ENCODE measurements at regions not wholly inside any gene's neighbourhood (a gene's known extent, or its start where the extent isn't known, plus 50 kb on each side); places are given as distances from the start of the nearest gene placed in this dataset.

GRCh38 chr5:112687306-112687705 lies 50.4 kb upstream of the APC start:
- intact Hi-C loops (cut with micrococcal nuclease) = no loop called here

More at GRCh38 chr5:112687306-112687705, 50.4 kb upstream of the APC start:
- no peaks in the 10 kb centered on the region for H4K20me1 ChIP-seq (replicated peaks; ENCODE audit: control insufficient read depth, insufficient read depth, low read length)
- ChIA-PET CTCF (ENCODE audit: low intra/inter-chr PET ratio) (no interaction called here), POLR2A (interaction anchor here (1.4 kb wide), 1 partner anchor 10 kb away, joined by 3 read pairs; no protein-coding TSS in a partner anchor)
- H3K4me1 ChIP-seq (replicated peaks in 1 of 2; ENCODE audit: control insufficient read depth in 2 of 2, insufficient read depth in 2 of 2, low read length in 2 of 2) = peaks cover 0 to 20% of the 10 kb centered on the region in 2 experiments; a peak in 3 of 5 replicates
- DNase-seq (ENCODE audit: extremely low read depth in 1 of 4, low spot score in 3 of 4) (no peak), ATAC-seq (no peak), FAIRE-seq (no peak)
- in situ Hi-C loops (cut with MboI) = loop anchor here (5.0 kb wide), 1 partner anchor 70 kb away; no protein-coding TSS in a partner anchor
- no peak overlapping the region for H3K4me2 ChIP-seq (ENCODE audit: insufficient read depth, low read length)
- 0 out of 2 replicates have a peak, but pooled peaks have one; percentile 14 for TF ChIP-seq PKNOX1 (IDR thresholded peaks at IDR 0.05)
- no peak for TF ChIP-seq PBX2 (CRISPR knock-in tag; IDR thresholded peaks at IDR 0.05; ENCODE audit: low read depth)
- TF ChIP-seq PBX2 (tag; conservative IDR thresholded peaks at IDR 0.05; ENCODE audit: low read depth) = no peak
- no peak for TF ChIP-seq NFRKB (IDR thresholded peaks at IDR 0.05; ENCODE audit: low read depth)
- no peak overlapping the region for H3K27ac ChIP-seq (ENCODE audit: extremely low read depth, low read depth, low read length)
- H3K36me3 ChIP-seq (ENCODE audit: control insufficient read depth, insufficient read depth, low read length) = no peaks in the 10 kb centered on the region; the same call in 2 of the 3 replicates
- no peaks in the 10 kb centered on the region for H3K79me2 ChIP-seq (ENCODE audit: control insufficient read depth, insufficient read depth, low read length)
- peaks cover 0 to 2% of the 10 kb centered on the region in 2 experiments; a peak in 1 of 5 replicates for H3K27me3 ChIP-seq (ENCODE audit: control insufficient read depth in 2 of 2, insufficient read depth in 2 of 2, low read length in 2 of 2)
- H3K9ac ChIP-seq (ENCODE audit: insufficient read depth in 1 of 2, low read depth in 2 of 2, low read length in 2 of 2) = no peak overlapping the region
- H2AFZ ChIP-seq (ENCODE audit: low read depth, low read length) = no peak overlapping the region
- BruUV-seq (replicated peaks) = no TSS peak
- H3K9me1 ChIP-seq (ENCODE audit: control insufficient read depth, insufficient read depth, low read length) = no peaks in the 10 kb centered on the region
- no peaks in the 10 kb centered on the region for H3K9me3 ChIP-seq (replicated peaks; ENCODE audit: control insufficient read depth, insufficient read depth, low read depth, low read length)
- H3K4me3 ChIP-seq = no peak overlapping the region
